Epithelial cell of prostate (primary cell): ENCODE measurements at regions not wholly inside any gene's neighbourhood (a gene's known extent, or its start where the extent isn't known, plus 50 kb on each side); places are given as distances from the start of the nearest gene placed in this dataset.
"Not testable (repeated sequence)": the region's sequence is repeated elsewhere in the genome, so short reads cannot be mapped to it uniquely, and the experiment has no call there.

Experiments
- DNase-seq: peaks from one replicate; pipeline ENCODE4 v3.0.0-alpha.2; 2011; ENCODE audit warnings: low read depth, low spot score
- H3K27ac ChIP-seq: fragments of 450-650 bp; 2 replicates; pipeline ENCODE4 v1.5.1; 2017; ENCODE audit warnings: mild to moderate bottlenecking

DNA sequence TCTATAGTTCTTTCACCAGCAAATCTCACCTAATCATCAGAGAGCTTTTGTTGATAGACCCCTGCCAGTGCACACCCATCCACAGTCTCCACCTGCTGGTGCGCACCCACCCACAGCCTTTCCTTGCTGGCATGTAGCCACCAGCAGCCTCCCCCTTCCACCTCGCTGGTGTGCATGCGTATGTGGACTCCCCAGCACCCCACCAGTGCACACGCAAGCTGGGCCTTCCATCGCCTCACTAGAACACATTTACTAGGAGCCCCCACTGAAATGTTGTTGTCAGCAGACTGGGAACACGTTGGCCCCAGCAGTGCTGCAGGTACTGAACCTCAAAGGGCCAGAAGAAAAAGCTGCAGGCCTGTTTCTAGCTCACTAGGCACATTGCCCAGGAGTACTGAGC lies 104.9 kb upstream of the ZWINT start:
- DNase-seq = no peak
- H3K27ac ChIP-seq = no peak overlapping the region

DNA sequence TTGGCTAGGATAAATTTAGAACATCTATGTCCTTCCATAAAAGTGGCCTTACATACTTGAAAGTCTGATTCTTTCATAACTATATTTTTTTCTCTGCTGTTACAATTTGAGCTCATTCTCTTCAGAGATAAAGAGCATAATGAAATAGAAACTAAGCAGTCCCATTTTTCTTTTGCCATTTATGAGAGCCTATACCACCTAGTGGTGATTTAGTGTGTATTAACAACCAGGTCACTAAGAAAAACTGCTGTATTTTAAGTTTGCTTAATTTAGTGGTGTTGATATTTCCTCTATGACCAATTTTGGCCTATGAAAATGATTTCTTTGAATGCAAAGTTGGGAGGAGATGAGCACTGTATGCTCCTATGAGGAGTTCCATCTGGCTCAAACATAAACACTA lies 88.7 kb upstream of the ZWINT start:
- DNase-seq = no peak
- no peak overlapping the region for H3K27ac ChIP-seq

DNA sequence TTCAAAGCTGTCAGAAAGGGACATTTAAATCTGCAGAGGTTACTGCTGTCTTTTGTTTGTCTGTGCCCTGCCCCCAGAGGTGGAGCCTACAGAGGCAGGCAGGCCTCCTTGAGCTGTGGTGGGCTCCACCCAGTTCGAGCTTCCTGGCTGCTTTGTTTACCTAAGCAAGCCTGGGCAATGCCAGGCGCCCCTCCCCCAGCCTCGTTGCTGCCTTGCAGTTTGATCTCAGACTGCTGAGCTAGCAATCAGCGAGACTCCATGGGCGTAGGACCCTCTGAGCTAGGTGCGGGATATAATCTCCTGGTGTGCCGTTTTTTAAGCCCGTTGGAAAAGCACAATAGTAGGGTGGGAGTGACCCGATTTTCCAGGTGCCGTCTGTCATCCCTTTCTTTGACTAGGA lies 86.6 kb upstream of the ZWINT start:
- DNase-seq, H3K27ac ChIP-seq: not testable (repeated sequence)

DNA sequence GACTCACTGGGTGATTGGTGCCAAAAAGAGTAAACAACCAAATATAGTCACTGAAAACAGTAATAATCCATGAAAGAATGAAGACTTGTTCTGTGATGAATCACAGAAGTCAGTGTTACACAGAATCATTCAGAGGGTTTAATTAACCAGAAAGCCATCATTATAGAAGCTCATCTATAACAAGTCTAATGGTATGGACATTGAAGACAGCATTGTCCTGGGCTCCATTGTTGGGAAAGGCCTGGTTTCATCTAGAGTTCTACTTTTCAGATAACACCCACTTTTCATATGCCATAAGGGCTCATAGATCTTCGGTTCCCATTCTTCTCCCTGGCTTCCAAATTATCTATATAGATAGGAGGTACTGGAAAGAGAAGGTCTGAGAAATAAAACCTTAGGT lies 80.3 kb upstream of the ZWINT start:
- H3K27ac ChIP-seq = not testable (repeated sequence)

More for the DNA sequence above, 80.3 kb upstream of the ZWINT start:
- DNase-seq = not testable (repeated sequence)
